ENCODE measurements at regions not wholly inside any gene's neighbourhood (a gene's known extent, or its start where the extent isn't known, plus 50 kb on each side); places are given as distances from the start of the nearest gene placed in this dataset.

GRCh38 chr14:77985211-77985615, 185.0 kb upstream of the NRXN3 start:
- Histone ChIP-seq H3K27me3 (no peaks in the 10 kb centered on the region), H3K4me1 (no peaks in the 10 kb centered on the region), H3K36me3 (no peaks in the 10 kb centered on the region), H3K27ac (no peak overlapping the region), H3K9me3 (no peaks in the 10 kb centered on the region), H3K4me3 (no peak overlapping the region)
- DNase-seq, result no peak
- TF ChIP-seq CTCF (IDR thresholded peaks at IDR 0.05), result no peak
- no peak for TF ChIP-seq POLR2A (IDR thresholded peaks at IDR 0.05)
- intact Hi-C loops (cut with DNase I; ENCODE audit: low total_unique reads), result no loop called here

GRCh38 chr14:77986773-77987172, 183.4 kb upstream of the NRXN3 start:
- H3K36me3 ChIP-seq, result no peaks in the 10 kb centered on the region
- H3K4me1 ChIP-seq, result no peaks in the 10 kb centered on the region
- intact Hi-C loops (cut with DNase I; ENCODE audit: low total_unique reads), result no loop called here

GRCh38 chr14:77988096-77988870, 181.9 kb upstream of the NRXN3 start:
- no peaks in the 10 kb centered on the region for H3K9me3 ChIP-seq
- TF ChIP-seq POLR2A (IDR thresholded peaks at IDR 0.05) (no peak), CTCF (IDR thresholded peaks at IDR 0.05) (no peak)
- no peak for DNase-seq
- no peak overlapping the region for H3K27ac ChIP-seq
- no peaks in the 10 kb centered on the region for H3K27me3 ChIP-seq
- no peaks in the 10 kb centered on the region for H3K36me3 ChIP-seq
- no peaks in the 10 kb centered on the region for H3K4me1 ChIP-seq
- intact Hi-C loops (cut with DNase I; ENCODE audit: low total_unique reads), result no loop called here
- no peak overlapping the region for H3K4me3 ChIP-seq

More at GRCh38 chr14:77986773-77987172, 183.4 kb upstream of the NRXN3 start:
- no peak for DNase-seq
- H3K9me3 ChIP-seq, result no peaks in the 10 kb centered on the region
- H3K27me3 ChIP-seq, result no peaks in the 10 kb centered on the region
- no peak overlapping the region for H3K4me3 ChIP-seq
- TF ChIP-seq CTCF (IDR thresholded peaks at IDR 0.05) (no peak), POLR2A (IDR thresholded peaks at IDR 0.05) (no peak)
- H3K27ac ChIP-seq, result no peak overlapping the region

GRCh38 chr14:77988970-77989369, 181.2 kb upstream of the NRXN3 start:
- Histone ChIP-seq H3K4me3 (no peak overlapping the region), H3K9me3 (no peaks in the 10 kb centered on the region), H3K27ac (peak overlapping the region in 1 of 2 donors; percentile 6), H3K27me3 (no peaks in the 10 kb centered on the region), H3K4me1 (no peaks in the 10 kb centered on the region), H3K36me3 (no peaks in the 10 kb centered on the region)
- DNase-seq, result no peak
- intact Hi-C loops (cut with DNase I; ENCODE audit: low total_unique reads), result no loop called here
- TF ChIP-seq CTCF (IDR thresholded peaks at IDR 0.05), result no peak
- no peak for TF ChIP-seq POLR2A (IDR thresholded peaks at IDR 0.05)

GRCh38 chr14:77989441-77989991, 180.7 kb upstream of the NRXN3 start:
- H3K36me3 ChIP-seq, result no peaks in the 10 kb centered on the region
- no peaks in the 10 kb centered on the region for H3K4me1 ChIP-seq
- TF ChIP-seq CTCF (IDR thresholded peaks at IDR 0.05), result no peak
- TF ChIP-seq POLR2A (IDR thresholded peaks at IDR 0.05), result no peak
- intact Hi-C loops (cut with DNase I; ENCODE audit: low total_unique reads), result no loop called here
- no peaks in the 10 kb centered on the region for H3K9me3 ChIP-seq
- no peak overlapping the region for H3K27ac ChIP-seq
- no peak for DNase-seq
- no peak overlapping the region for H3K4me3 ChIP-seq
- no peaks in the 10 kb centered on the region for H3K27me3 ChIP-seq
